ES-I3 (cell line): ENCODE measurements at regions not wholly inside any gene's neighbourhood (a gene's known extent, or its start where the extent isn't known, plus 50 kb on each side); places are given as distances from the start of the nearest gene placed in this dataset.

Experiments used
- H3K36me3 ChIP-seq: 2 replicates; pipeline ENCODE4 v1.6.1; 2013; ENCODE audit warnings: mild to moderate bottlenecking, low read length, control low read depth, moderate library complexity; ENCODE audit not compliant: insufficient read depth
- H3K4me1 ChIP-seq: 2 replicates; pipeline ENCODE4 v1.6.1; 2013; ENCODE audit warnings: mild to moderate bottlenecking, control low read depth, low read length; ENCODE audit not compliant: insufficient read depth
- H3K9ac ChIP-seq: 2 replicates; pipeline ENCODE4 v1.6.1; 2013; ENCODE audit warnings: low read depth, mild to moderate bottlenecking, low read length, moderate library complexity
- H3K9me3 ChIP-seq: 2 replicates; pipeline ENCODE4 v1.6.1; 2013; ENCODE audit warnings: mild to moderate bottlenecking, low read length, moderate library complexity; ENCODE audit not compliant: control insufficient read depth, insufficient read depth

- no peaks in the 10 kb centered on the region for H3K4me1 ChIP-seq
- H3K9me3 ChIP-seq = no peaks in the 10 kb centered on the region
- no peak overlapping the region for H3K9ac ChIP-seq
- no peaks in the 10 kb centered on the region for H3K36me3 ChIP-seq
These were observed 166.4 kb upstream of the GBE1 start for GRCh38 chr3:81927811-81928210.

- no peaks in the 10 kb centered on the region for H3K4me1 ChIP-seq
- no peaks in the 10 kb centered on the region for H3K36me3 ChIP-seq
- no peak overlapping the region for H3K9ac ChIP-seq
- H3K9me3 ChIP-seq = no peaks in the 10 kb centered on the region
These were observed 163.9 kb upstream of the GBE1 start for GRCh38 chr3:81925385-81925784.

- no peak overlapping the region for H3K9ac ChIP-seq
- no peaks in the 10 kb centered on the region for H3K9me3 ChIP-seq
- no peaks in the 10 kb centered on the region for H3K4me1 ChIP-seq
- H3K36me3 ChIP-seq = no peaks in the 10 kb centered on the region
These were observed 161.6 kb upstream of the GBE1 start for GRCh38 chr3:81923038-81923437.

GRCh38 chr3:81922404-81922803 lies 161.0 kb upstream of the GBE1 start:
- Histone ChIP-seq H3K4me1 (no peaks in the 10 kb centered on the region), H3K9ac (no peak overlapping the region), H3K36me3 (no peaks in the 10 kb centered on the region), H3K9me3 (no peaks in the 10 kb centered on the region)

- Histone ChIP-seq H3K4me1 (no peaks in the 10 kb centered on the region), H3K36me3 (no peaks in the 10 kb centered on the region), H3K9ac (no peak overlapping the region)
These were observed 159.4 kb upstream of the GBE1 start for GRCh38 chr3:81920816-81921215.

GRCh38 chr3:81916890-81917289 lies 155.4 kb upstream of the GBE1 start:
- Histone ChIP-seq H3K9ac (no peak overlapping the region), H3K4me1 (peaks cover 12% of the 10 kb centered on the region; the same call in 1 of the 2 replicates), H3K9me3 (no peaks in the 10 kb centered on the region), H3K36me3 (no peaks in the 10 kb centered on the region)

More at GRCh38 chr3:81920816-81921215, 159.4 kb upstream of the GBE1 start:
- H3K9me3 ChIP-seq = no peaks in the 10 kb centered on the region

- Histone ChIP-seq H3K36me3 (no peaks in the 10 kb centered on the region), H3K4me1 (peaks cover 12% of the 10 kb centered on the region; the same call in 1 of the 2 replicates), H3K9ac (no peak overlapping the region)
These were observed 152.6 kb upstream of the GBE1 start for GRCh38 chr3:81913886-81914663.

GRCh38 chr3:81911221-81911620 lies 149.8 kb upstream of the GBE1 start:
- 0 out of 2 replicates have a peak, but pooled peaks cover 3% of the 10 kb centered on the region for H3K9me3 ChIP-seq
- peaks cover 12% of the 10 kb centered on the region; the same call in 1 of the 2 replicates for H3K4me1 ChIP-seq
- no peak overlapping the region for H3K9ac ChIP-seq

More at GRCh38 chr3:81913886-81914663, 152.6 kb upstream of the GBE1 start:
- no peaks in the 10 kb centered on the region for H3K9me3 ChIP-seq

GRCh38 chr3:81910244-81910852 lies 148.9 kb upstream of the GBE1 start:
- H3K9me3 ChIP-seq = 0 out of 2 replicates have a peak, but pooled peaks cover 3% of the 10 kb centered on the region
- H3K4me1 ChIP-seq = peaks cover 12% of the 10 kb centered on the region; the same call in 1 of the 2 replicates
- no peak overlapping the region for H3K9ac ChIP-seq
- no peaks in the 10 kb centered on the region for H3K36me3 ChIP-seq

More at GRCh38 chr3:81911221-81911620, 149.8 kb upstream of the GBE1 start:
- no peaks in the 10 kb centered on the region for H3K36me3 ChIP-seq

- Histone ChIP-seq H3K4me1 (peaks cover 9% of the 10 kb centered on the region; the same call in 1 of the 2 replicates), H3K9ac (no peak overlapping the region), H3K9me3 (0 out of 2 replicates have a peak, but pooled peaks cover 3% of the 10 kb centered on the region), H3K36me3 (no peaks in the 10 kb centered on the region)
These were observed 148.4 kb upstream of the GBE1 start for GRCh38 chr3:81909796-81910195.

GRCh38 chr3:81908561-81908960 lies 147.1 kb upstream of the GBE1 start:
- H3K4me1 ChIP-seq = no peaks in the 10 kb centered on the region
- 0 out of 2 replicates have a peak, but pooled peaks cover 3% of the 10 kb centered on the region for H3K9me3 ChIP-seq
- no peak overlapping the region for H3K9ac ChIP-seq
- H3K36me3 ChIP-seq = no peaks in the 10 kb centered on the region

GRCh38 chr3:81898336-81898735 lies 136.9 kb upstream of the GBE1 start:
- H3K9me3 ChIP-seq = no peaks in the 10 kb centered on the region
- H3K36me3 ChIP-seq = no peaks in the 10 kb centered on the region
- no peaks in the 10 kb centered on the region for H3K4me1 ChIP-seq
- no peak overlapping the region for H3K9ac ChIP-seq

GRCh38 chr3:81894598-81894997 lies 133.2 kb upstream of the GBE1 start:
- Histone ChIP-seq H3K9me3 (no peaks in the 10 kb centered on the region; the same call in 1 of the 2 replicates), H3K36me3 (no peaks in the 10 kb centered on the region), H3K9ac (no peak overlapping the region), H3K4me1 (peaks cover 7% of the 10 kb centered on the region)

GRCh38 chr3:81891055-81891895 lies 129.8 kb upstream of the GBE1 start:
- Histone ChIP-seq H3K4me1 (peaks cover 7% of the 10 kb centered on the region), H3K9me3 (no peaks in the 10 kb centered on the region; the same call in 1 of the 2 replicates), H3K9ac (no peak overlapping the region), H3K36me3 (no peaks in the 10 kb centered on the region)
